Dedifferentiated amniotic fluid mesenchymal stem cell (primary cell): ENCODE measurements at regions not wholly inside any gene's neighbourhood (a gene's known extent, or its start where the extent isn't known, plus 50 kb on each side); places are given as distances from the start of the nearest gene placed in this dataset.
A peak's percentile ranks its signal among the peaks of the same experiment; 100 is the strongest.
"Not testable (repeated sequence)": the region's sequence is repeated elsewhere in the genome, so short reads cannot be mapped to it uniquely, and the experiment has no call there.

Experiments
- DNase-seq: peaks from one replicate; pipeline ENCODE4 v3.0.0-alpha.2; 2016; ENCODE audit errors: extremely low spot score

GRCh38 chr6:135555550-135555949 lies 58.0 kb upstream of the AHI1 start:
- DNase-seq: no peak

GRCh38 chr6:135557582-135557981 lies 60.0 kb upstream of the AHI1 start:
- no peak for DNase-seq

GRCh38 chr6:135565605-135566004 lies 68.1 kb upstream of the AHI1 start:
- DNase-seq: not testable (repeated sequence)

- DNase-seq: no peak
These were observed 69.0 kb upstream of the AHI1 start for GRCh38 chr6:135566311-135567068.

- no peak for DNase-seq
These were observed 70.0 kb upstream of the AHI1 start for GRCh38 chr6:135567375-135568083.

- DNase-seq: peak; percentile 24
These were observed 70.8 kb upstream of the AHI1 start for GRCh38 chr6:135568379-135568778.

- no peak for DNase-seq
These were observed 74.5 kb upstream of the AHI1 start for GRCh38 chr6:135572051-135572450.

- DNase-seq: no peak
These were observed 78.1 kb upstream of the AHI1 start for GRCh38 chr6:135575629-135576028.

GRCh38 chr6:135576055-135576454 lies 78.5 kb upstream of the AHI1 start:
- DNase-seq: no peak

GRCh38 chr6:135577059-135577538 lies 79.6 kb upstream of the AHI1 start:
- DNase-seq: no peak

GRCh38 chr6:135578976-135579375 lies 81.4 kb upstream of the AHI1 start:
- no peak for DNase-seq

- no peak for DNase-seq
These were observed 83.7 kb upstream of the AHI1 start for GRCh38 chr6:135581211-135581610.

GRCh38 chr6:135583256-135583761 lies 85.8 kb upstream of the AHI1 start:
- no peak for DNase-seq

GRCh38 chr6:135586388-135586787 lies 88.8 kb upstream of the AHI1 start:
- no peak for DNase-seq

GRCh38 chr6:135586844-135587243 lies 89.3 kb upstream of the AHI1 start:
- no peak for DNase-seq

GRCh38 chr6:135592276-135592675 lies 94.7 kb upstream of the AHI1 start:
- DNase-seq: no peak

GRCh38 chr6:135594000-135594399 lies 96.5 kb upstream of the AHI1 start:
- DNase-seq: no peak

GRCh38 chr6:135600086-135600702 lies 102.7 kb upstream of the AHI1 start:
- DNase-seq: no peak

- DNase-seq: no peak
These were observed 103.4 kb upstream of the AHI1 start for GRCh38 chr6:135600931-135601330.

- no peak for DNase-seq
These were observed 104.3 kb upstream of the AHI1 start for GRCh38 chr6:135601857-135602256.

GRCh38 chr6:135603249-135603648 lies 105.7 kb upstream of the AHI1 start:
- DNase-seq: no peak

GRCh38 chr6:135604035-135604860 lies 106.7 kb upstream of the AHI1 start:
- no peak for DNase-seq
